ENCODE measurements at regions not wholly inside any gene's neighbourhood (a gene's known extent, or its start where the extent isn't known, plus 50 kb on each side); places are given as distances from the start of the nearest gene placed in this dataset.

GRCh38 chr12:105942281-105942680 lies 196.5 kb downstream of the NUAK1 start:
- TF ChIP-seq CTCF (IDR thresholded peaks at IDR 0.05), result no peak
- no peak for TF ChIP-seq POLR2A (IDR thresholded peaks at IDR 0.05)
